HG02798 (cell line): ENCODE measurements at regions not wholly inside any gene's neighbourhood (a gene's known extent, or its start where the extent isn't known, plus 50 kb on each side); places are given as distances from the start of the nearest gene placed in this dataset.
"Not testable (repeated sequence)": the region's sequence is repeated elsewhere in the genome, so short reads cannot be mapped to it uniquely, and the experiment has no call there.

Experiments
- ATAC-seq: cut with Tn5 transposase; IDR thresholded peaks from one replicate; pipeline ENCODE4 v1.9.1; 2021; ENCODE audit warnings: mild to moderate bottlenecking; ENCODE audit not compliant: unreplicated experiment, poor library complexity

GRCh38 chr1:213745451-213745850, 242.3 kb upstream of the PROX1 start:
- no peak for ATAC-seq

GRCh38 chr1:213749558-213749957, 238.2 kb upstream of the PROX1 start:
- no peak for ATAC-seq

DNA sequence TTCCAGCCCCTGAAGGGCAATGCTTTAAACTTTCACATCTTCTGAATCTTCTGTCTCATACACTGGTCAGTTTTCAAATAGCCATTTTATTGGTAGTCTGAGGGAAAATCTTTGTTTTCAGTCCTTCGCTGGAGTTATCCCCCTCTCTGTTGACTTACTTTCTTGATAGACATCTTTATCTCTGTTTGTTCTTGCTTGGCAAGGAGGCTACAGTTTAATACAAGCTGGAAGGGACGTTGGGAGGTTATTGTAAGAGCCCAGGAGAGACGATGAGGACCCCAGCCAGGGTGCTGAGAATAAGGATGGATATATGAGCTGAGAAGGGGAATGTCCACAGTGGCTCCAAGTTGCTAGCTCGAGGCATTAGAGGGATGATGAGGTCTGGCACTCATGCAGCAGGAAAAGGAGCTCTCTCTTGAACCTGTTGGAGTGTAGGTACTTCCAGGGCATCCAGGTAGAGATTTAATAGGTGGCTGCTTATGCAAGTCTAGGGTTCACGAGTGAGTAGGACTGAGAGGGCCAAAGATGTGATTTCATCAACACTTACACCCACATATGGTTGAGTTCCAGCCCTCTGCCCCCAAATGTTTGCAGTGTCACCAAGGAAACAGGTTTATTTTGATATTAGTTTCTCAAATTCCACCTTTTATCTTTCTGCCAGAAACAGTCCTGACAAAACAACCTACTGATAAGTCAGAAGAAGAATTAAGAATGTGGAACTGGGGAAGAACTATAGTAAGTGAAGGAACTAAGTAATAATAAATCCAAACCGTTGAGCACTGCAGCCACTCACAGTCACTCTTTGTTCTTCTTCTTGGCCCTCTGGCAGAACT, 237.3 kb upstream of the PROX1 start:
- no peak for ATAC-seq

DNA sequence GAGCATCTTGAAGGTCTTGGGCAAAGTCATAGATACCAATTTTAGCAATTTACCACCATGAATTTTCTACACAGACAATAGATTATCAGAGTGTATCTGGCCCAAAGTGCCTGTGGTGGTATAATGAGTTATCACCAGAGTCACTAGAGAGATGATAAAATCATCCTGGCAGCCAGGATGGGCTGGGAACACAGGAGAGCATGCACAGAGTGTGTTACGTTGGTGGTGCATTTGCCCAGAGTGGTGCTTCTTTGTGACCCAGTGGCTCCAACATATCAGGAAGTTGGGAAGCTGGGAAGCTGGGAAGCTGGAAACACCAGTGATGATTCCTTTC, 236.7 kb upstream of the PROX1 start:
- no peak for ATAC-seq

GRCh38 chr1:213759359-213760181, 228.2 kb upstream of the PROX1 start:
- ATAC-seq: no peak

DNA sequence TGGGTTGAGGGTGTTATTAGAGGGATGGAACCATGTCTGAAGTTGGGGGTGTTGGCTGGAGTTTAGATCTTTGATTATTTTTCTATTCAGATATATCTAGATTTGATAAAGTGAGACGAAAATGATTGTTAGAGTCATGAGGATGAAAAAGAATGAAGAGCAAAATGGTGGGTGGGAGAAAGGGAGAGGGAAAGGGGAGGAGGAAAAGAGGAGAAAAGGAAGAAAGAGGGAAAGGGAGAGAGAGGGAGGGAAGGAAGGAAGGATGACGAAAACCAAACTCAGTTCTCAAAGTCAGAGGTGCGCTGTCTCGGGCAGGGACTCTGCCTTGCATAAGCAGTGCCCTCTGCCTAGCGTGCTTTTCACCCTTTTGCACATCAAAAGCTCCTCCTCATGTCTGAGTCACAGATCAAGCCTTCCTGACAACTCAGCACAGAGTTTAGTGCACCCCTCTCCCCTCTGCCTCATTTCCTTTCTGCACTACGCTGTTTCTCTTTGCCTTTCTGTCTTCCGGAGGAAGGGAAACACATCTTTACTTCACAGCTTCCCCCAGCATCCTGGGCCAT, 225.8 kb upstream of the PROX1 start:
- no peak for ATAC-seq

GRCh38 chr1:213767683-213768082, 220.1 kb upstream of the PROX1 start:
- ATAC-seq: no peak

DNA sequence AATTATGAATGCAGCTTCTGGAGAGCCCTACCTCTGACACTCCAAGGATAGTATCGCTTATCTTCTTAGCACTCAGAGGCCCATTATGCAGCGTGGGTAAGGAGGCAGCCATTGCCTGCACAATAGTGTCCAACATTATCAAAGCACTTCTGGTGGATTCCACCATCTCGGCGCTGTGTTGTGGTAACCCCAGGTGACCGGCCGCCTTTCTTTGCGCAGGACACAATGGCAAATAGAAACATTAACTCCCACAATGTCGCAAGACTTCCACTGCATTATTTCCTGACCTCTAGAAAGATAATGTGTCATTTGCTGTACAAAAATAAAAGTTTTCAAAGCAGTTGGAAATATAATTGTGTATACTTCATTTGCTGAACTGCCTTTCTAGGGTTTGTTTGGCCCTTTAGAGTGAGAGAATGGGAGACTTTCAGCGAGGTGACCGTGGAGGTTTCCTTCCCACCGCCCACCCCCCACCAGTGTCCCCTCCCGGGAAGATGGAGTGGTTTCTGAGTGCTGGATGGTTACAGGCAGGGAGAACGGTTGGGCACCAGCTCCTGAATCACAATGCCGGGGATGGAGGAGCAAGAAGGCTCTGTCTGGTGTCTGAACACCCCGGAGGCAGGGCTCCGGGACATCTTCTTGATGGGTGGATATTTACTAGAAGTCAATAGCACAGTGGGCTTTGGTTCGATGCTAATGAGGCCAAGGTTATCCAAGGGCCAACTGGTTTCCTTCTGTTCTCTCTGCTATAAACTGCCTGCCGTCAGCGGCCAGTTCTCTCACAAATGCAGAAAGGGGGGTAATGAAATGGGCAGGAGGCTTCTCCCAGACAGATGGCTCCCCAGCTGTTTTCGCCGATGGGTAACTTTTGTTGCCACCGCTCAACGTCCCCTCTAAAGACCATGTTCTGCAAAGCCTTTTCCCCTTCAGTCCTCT, 215.4 kb upstream of the PROX1 start:
- ATAC-seq: no peak

DNA sequence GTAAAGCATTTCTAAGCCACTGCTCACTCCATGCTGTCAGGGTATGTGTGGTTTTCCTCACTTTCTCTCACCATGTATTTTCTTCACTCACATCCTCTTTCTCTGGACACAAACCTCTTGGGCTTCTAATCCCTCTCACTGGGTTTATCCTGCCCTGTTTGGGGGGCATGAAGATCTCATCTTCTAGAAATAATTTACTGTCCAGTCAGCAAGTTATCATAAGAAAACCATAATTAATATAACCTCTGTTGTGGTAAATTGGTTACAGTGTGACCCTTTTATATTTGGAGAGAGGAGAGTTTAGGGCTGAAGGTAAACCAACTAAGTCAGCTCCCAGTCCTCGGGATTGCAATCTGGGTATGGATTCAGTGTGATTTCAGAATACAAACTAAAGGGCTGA, 213.8 kb upstream of the PROX1 start:
- ATAC-seq: no peak

- no peak for ATAC-seq
Observed at GRCh38 chr1:213776969-213777368, 210.8 kb upstream of the PROX1 start.

GRCh38 chr1:213779228-213779627, 208.5 kb upstream of the PROX1 start:
- ATAC-seq: no peak

GRCh38 chr1:213782941-213783672, 204.7 kb upstream of the PROX1 start:
- ATAC-seq: no peak

GRCh38 chr1:213783893-213784292, 203.9 kb upstream of the PROX1 start:
- ATAC-seq: no peak

GRCh38 chr1:213786683-213787082, 201.1 kb upstream of the PROX1 start:
- no peak for ATAC-seq

- ATAC-seq: no peak
Observed at GRCh38 chr1:213790565-213790964, 197.2 kb upstream of the PROX1 start.

GRCh38 chr1:213793482-213794067, 194.2 kb upstream of the PROX1 start:
- ATAC-seq: no peak

GRCh38 chr1:213796525-213796924, 191.2 kb upstream of the PROX1 start:
- no peak for ATAC-seq

DNA sequence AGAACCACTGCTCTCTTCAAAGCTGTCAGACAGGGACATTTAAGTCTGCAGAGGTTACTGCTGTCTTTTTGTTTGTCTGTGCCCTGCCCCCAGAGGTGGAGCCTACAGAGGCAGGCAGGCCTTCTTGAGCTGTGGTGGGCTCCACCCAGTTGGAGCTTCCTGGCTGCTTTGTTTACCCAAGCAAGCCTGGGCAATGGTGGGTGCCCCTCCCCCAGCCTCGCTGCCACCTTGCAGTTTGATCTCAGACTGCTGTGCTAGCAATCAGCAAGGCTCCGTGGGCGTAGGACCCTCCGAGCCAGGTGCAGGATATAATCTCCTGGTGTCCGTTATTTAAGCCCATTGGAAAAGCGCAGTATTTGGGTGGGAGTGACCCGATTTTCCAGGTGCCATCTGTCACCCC, 179.5 kb upstream of the PROX1 start:
- not testable (repeated sequence) for ATAC-seq

DNA sequence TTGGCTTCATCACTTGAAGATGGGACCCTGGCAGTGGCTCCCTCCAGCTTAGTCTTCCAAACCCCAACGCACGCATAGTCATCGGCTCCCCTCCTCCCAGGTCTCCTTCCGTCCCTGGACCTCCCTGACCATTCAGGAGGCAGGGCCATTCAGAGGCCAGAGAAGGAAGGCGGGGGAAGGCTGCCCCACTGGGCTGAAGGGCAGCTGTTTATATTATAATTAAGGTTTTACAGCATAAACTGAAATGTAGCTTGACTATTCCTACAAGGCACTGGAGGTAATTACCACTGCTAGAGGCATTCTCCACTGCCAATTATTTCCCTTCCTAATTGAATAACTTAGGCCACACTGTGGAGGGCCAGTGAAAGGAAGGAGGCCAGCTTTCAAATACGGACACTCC, 170.6 kb upstream of the PROX1 start:
- ATAC-seq: no peak
